ENCODE measurements at regions not wholly inside any gene's neighbourhood (a gene's known extent, or its start where the extent isn't known, plus 50 kb on each side); places are given as distances from the start of the nearest gene placed in this dataset.

- H3K27ac ChIP-seq (ENCODE audit: insufficient read depth, low read length) = no peak overlapping the region
- ChIA-PET POLR2A (ENCODE audit: unreplicated experiment) (no interaction called here), CTCF (interaction anchor here (0.6 kb wide), 1 partner anchor 69 kb away, joined by 3 read pairs; no protein-coding TSS in a partner anchor)
- TF ChIP-seq POLR2A (IDR thresholded peaks at IDR 0.05; ENCODE audit: low read depth, low read length) (no peak), MAFK (IDR thresholded peaks at IDR 0.05; ENCODE audit: low read depth, low read length) (no peak), CTCF (conservative IDR thresholded peaks at IDR 0.05; ENCODE audit: low read depth, low read length) (no peak), RCOR1 (IDR thresholded peaks at IDR 0.05; ENCODE audit: insufficient replicate concordance, low read length) (no peak), RFX5 (IDR thresholded peaks at IDR 0.05; ENCODE audit: low read depth, low read length) (no peak), BHLHE40 (IDR thresholded peaks at IDR 0.05; ENCODE audit: low read depth, low read length) (no peak), NFE2L2 (IDR thresholded peaks at IDR 0.05; ENCODE audit: low read depth, low read length) (no peak), CHD1 (IDR thresholded peaks at IDR 0.05; ENCODE audit: low read depth, low read length) (no peak), SMC3 (IDR thresholded peaks at IDR 0.05; ENCODE audit: low read depth, low read length) (no peak), MAZ (IDR thresholded peaks at IDR 0.05; ENCODE audit: borderline replicate concordance, low read depth, low read length) (no peak), MXI1 (IDR thresholded peaks at IDR 0.05; ENCODE audit: borderline replicate concordance, low read depth, low read length) (no peak), USF2 (IDR thresholded peaks at IDR 0.05; ENCODE audit: low read depth, low read length) (no peak), RAD21 (IDR thresholded peaks at IDR 0.05; ENCODE audit: low read length) (no peak), FOS (IDR thresholded peaks at IDR 0.05; ENCODE audit: low read depth, low read length) (no peak), CEBPB (IDR thresholded peaks at IDR 0.05; ENCODE audit: low read depth, low read length) (no peak), ELK1 (IDR thresholded peaks at IDR 0.05; ENCODE audit: borderline replicate concordance, low read depth, low read length) (no peak)
- H3K4me3 ChIP-seq (ENCODE audit: insufficient read depth, low read depth, low read length) = no peak overlapping the region
- H3K36me3 ChIP-seq (ENCODE audit: control insufficient read depth, insufficient read depth, low read length) = no peaks in the 10 kb centered on the region
- H3K4ac ChIP-seq (ENCODE audit: low read depth, low read length) = no peak overlapping the region
- intact Hi-C loops (cut with micrococcal nuclease) = no loop called here
- no TSS peak for BruUV-seq (replicated peaks)
- no peak overlapping the region for H3K18ac ChIP-seq (ENCODE audit: low read depth, low read length)
- H4K8ac ChIP-seq (ENCODE audit: low read depth in 2 of 2, low read length in 2 of 2) = no peak overlapping the region
- H3K9me1 ChIP-seq (ENCODE audit: insufficient read depth, low read length) = no peaks in the 10 kb centered on the region
- H3K23ac ChIP-seq (ENCODE audit: low read depth, low read length) = no peak overlapping the region
- H2AK5ac ChIP-seq (ENCODE audit: low read depth, low read length) = no peak overlapping the region
- dilution Hi-C loops (cut with HindIII; ENCODE audit: low sequenced_read_pairs, unreplicated experiment) = no loop called here
- no peak overlapping the region for H3K9ac ChIP-seq (ENCODE audit: low read depth, low read length)
- no peaks in the 10 kb centered on the region for H3K79me1 ChIP-seq (ENCODE audit: low read depth in 1 of 2, low read length in 2 of 2)
- no peak overlapping the region for H2AK9ac ChIP-seq (replicated peaks; ENCODE audit: low read depth, low read length, poor library complexity)
- no peak overlapping the region for H4K5ac ChIP-seq (ENCODE audit: low read depth, low read length)
- H2BK5ac ChIP-seq (ENCODE audit: low read depth, low read length, poor library complexity, severe bottlenecking) = no peak overlapping the region
- in situ Hi-C loops (cut with MboI; ENCODE audit: low sequenced_read_pairs) = no loop called here
- no peak overlapping the region for H3K56ac ChIP-seq (ENCODE audit: extremely low read depth, insufficient read depth, low read length)
- no CpG with 5 or more reads among the region's 6 CpGs for WGBS, 2 experiments (ENCODE audit: extremely low coverage in 2 of 2, insufficient read length in 1 of 2)
- H3K4me2 ChIP-seq (ENCODE audit: low read depth, low read length) = no peak overlapping the region
- H2BK120ac ChIP-seq (ENCODE audit: low read depth, low read length) = no peak overlapping the region
- no peak overlapping the region for H3K14ac ChIP-seq (replicated peaks; ENCODE audit: low read depth, low read length)
- no peaks in the 10 kb centered on the region for H4K20me1 ChIP-seq (ENCODE audit: insufficient read depth, low read length)
- no peak overlapping the region for H2BK20ac ChIP-seq (ENCODE audit: low read depth, low read length)
- H3K27me3 ChIP-seq (ENCODE audit: control insufficient read depth, insufficient read depth, low read length) = no peaks in the 10 kb centered on the region
- H3K4me1 ChIP-seq (ENCODE audit: control insufficient read depth, insufficient read depth, low read length) = no peaks in the 10 kb centered on the region
- ATAC-seq (ENCODE audit: low read depth) (no peak), DNase-seq (no peak)
- no peak overlapping the region for H4K91ac ChIP-seq (ENCODE audit: insufficient read depth, low read depth, low read length)
- H3K9me3 ChIP-seq (ENCODE audit: control insufficient read depth, insufficient read depth, low read length) = no peaks in the 10 kb centered on the region
- H2BK15ac ChIP-seq (ENCODE audit: low read depth, low read length) = no peak overlapping the region
- no peak overlapping the region for H2AFZ ChIP-seq (replicated peaks; ENCODE audit: low read length, poor library complexity)
Measured at GRCh38 chr1:157400766-157401165, 151.5 kb downstream of the FCRL5 start.
